ENCODE measurements at regions not wholly inside any gene's neighbourhood (a gene's known extent, or its start where the extent isn't known, plus 50 kb on each side); places are given as distances from the start of the nearest gene placed in this dataset.
A peak's percentile ranks its signal among the peaks of the same experiment; 100 is the strongest.

DNA sequence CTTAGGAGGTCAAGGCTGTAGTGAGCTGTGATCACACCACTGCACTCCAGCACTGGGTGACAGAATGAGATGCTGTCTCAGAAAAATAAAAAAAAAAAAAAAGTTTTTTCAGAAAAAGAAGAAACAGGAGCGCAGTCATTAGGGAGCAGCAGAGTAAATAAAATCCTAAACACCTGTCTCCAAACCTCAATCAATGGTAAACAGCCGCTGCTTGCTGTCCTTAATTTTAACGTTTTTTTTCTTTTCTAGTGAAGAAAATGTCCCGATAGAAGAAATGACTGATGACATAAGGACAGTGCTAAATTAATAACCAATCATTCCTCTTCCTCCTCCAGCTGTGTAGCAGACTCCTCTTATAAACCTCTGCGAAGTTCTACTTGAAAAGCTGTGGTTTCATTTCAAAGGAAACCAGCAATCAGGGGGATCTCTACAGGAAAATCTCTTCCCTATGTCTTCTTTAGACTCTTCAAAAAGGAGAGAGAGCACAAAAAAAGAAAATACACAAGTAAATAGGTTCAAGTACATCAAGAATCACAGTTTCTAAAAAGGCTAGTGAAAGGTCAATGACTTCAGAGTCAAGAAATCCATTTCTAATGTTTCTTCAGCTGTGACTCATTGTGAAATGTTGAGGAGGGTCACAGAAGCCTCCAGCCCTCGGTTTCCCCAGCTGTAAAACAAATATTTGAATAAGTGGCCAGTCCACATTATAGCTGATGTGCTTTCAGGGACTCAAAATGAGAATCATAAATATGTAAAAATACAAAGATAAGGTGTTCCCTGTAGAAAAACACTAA lies 127.6 kb downstream of the TMCO5A start:
- DNase-seq (ENCODE audit: low spot score in 2 of 2): no peak
- H3K4me1 Mint-ChIP-seq: peaks cover 8% of the 10 kb centered on the region

DNA sequence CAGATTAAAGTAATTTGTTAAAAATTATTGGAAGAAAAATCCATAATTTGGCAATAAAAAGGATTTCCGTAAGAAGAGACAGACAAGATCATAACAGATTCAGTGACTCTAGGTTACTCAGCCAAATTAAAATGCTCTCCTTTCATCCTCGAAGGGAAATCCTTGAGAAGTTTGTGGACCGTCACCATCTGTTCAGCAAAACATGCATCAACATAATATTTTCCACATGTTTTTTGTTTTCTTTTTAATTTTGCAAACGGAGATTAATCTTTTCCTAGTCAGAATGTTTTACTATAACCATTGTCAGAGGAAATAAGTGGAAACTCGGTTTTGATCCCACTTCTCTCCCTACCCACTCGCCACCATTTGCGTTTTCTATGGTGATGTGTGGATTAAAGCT lies 128.3 kb downstream of the TMCO5A start:
- peaks cover 8% of the 10 kb centered on the region for H3K4me1 Mint-ChIP-seq
- no peaks in the 10 kb centered on the region for H3K36me3 Mint-ChIP-seq
- DNase-seq (ENCODE audit: low spot score in 2 of 2): no peak

More for the DNA sequence above, 127.6 kb downstream of the TMCO5A start:
- no peak for ATAC-seq
- Mint-ChIP-seq H3K9me3 (no peaks in the 10 kb centered on the region), H3K36me3 (no peaks in the 10 kb centered on the region), H3K27ac (no peak overlapping the region), H3K4me3 (no peak overlapping the region)

GRCh38 chr15:38065721-38066345 lies 131.4 kb downstream of the TMCO5A start:
- no peaks in the 10 kb centered on the region for H3K36me3 Mint-ChIP-seq
- no peak for DNase-seq (ENCODE audit: low spot score in 2 of 2)
- H3K9me3 Mint-ChIP-seq: no peaks in the 10 kb centered on the region
- no peak overlapping the region for H3K27ac Mint-ChIP-seq
- no peak for ATAC-seq
- peaks cover 10% of the 10 kb centered on the region for H3K4me1 Mint-ChIP-seq
- no peak overlapping the region for H3K4me3 Mint-ChIP-seq

More for the DNA sequence above, 128.3 kb downstream of the TMCO5A start:
- Mint-ChIP-seq H3K4me3 (no peak overlapping the region), H3K27ac (no peak overlapping the region), H3K9me3 (no peaks in the 10 kb centered on the region)
- ATAC-seq: no peak

DNA sequence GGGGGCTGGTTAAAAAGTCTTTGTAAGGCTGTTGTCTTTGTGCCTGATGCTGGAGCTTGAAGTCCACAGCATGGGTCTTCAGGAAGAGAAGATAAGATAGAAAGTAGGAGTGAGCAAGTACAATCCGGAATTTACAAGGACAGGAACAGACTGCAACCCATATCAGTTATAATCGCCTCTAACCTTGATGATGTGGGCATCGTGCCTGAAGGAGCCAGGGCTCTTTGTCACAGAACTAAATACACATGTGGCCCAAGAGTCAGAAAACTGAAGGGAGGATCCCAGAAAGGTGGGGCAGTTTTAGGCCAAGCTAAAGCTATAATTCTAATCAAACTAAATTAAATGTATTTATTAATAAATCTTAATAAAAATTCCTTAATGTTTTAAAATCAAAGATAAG lies 132.2 kb downstream of the TMCO5A start:
- DNase-seq (ENCODE audit: low spot score in 2 of 2) (no peak), ATAC-seq (no peak)
- Mint-ChIP-seq H3K36me3 (no peaks in the 10 kb centered on the region), H3K4me1 (peaks cover 18% of the 10 kb centered on the region), H3K27ac (no peak overlapping the region), H3K9me3 (no peaks in the 10 kb centered on the region), H3K4me3 (no peak overlapping the region)

- peak overlapping the region; percentile 19 for H3K4me3 Mint-ChIP-seq
- no peaks in the 10 kb centered on the region for H3K36me3 Mint-ChIP-seq
- H3K9me3 Mint-ChIP-seq: no peaks in the 10 kb centered on the region
- peaks cover 28% of the 10 kb centered on the region for H3K4me1 Mint-ChIP-seq
- peak; percentile 92 for ATAC-seq
- peak overlapping the region; percentile 70 for H3K27ac Mint-ChIP-seq
- no peak for DNase-seq (ENCODE audit: low spot score in 2 of 2)
These were observed 134.4 kb downstream of the TMCO5A start for GRCh38 chr15:38068626-38069391.

GRCh38 chr15:38069511-38070011 lies 135.1 kb downstream of the TMCO5A start:
- H3K36me3 Mint-ChIP-seq: no peaks in the 10 kb centered on the region
- peak; percentile 65 for ATAC-seq
- DNase-seq (ENCODE audit: low spot score in 2 of 2): no peak
- peak overlapping the region; percentile 70 for H3K27ac Mint-ChIP-seq
- peaks cover 28% of the 10 kb centered on the region for H3K4me1 Mint-ChIP-seq
- peak overlapping the region; percentile 19 for H3K4me3 Mint-ChIP-seq
- H3K9me3 Mint-ChIP-seq: no peaks in the 10 kb centered on the region

DNA sequence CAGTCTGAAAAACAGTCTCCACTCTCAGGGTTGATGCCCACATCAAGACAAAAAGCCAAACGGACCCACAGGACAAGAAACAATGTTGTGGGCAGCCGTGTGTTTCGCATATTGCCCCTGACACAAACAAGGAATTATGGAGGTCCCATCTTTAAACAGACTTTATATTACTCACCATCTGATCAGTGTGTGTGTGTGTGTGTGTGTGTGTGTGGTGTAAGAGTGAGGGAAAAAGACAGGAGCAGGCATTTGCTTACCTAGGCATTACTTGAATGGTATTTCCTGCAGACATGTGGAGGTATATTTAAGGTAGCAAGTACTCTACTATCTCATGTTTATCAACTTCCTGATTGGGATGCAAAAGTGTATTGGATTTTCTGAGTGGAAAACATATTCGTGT lies 136.3 kb downstream of the TMCO5A start:
- no peak overlapping the region for H3K4me3 Mint-ChIP-seq
- no peaks in the 10 kb centered on the region for H3K36me3 Mint-ChIP-seq
- H3K9me3 Mint-ChIP-seq: no peaks in the 10 kb centered on the region
- no peak overlapping the region for H3K27ac Mint-ChIP-seq
- DNase-seq (ENCODE audit: low spot score in 2 of 2) (no peak), ATAC-seq (no peak)
- peaks cover 28% of the 10 kb centered on the region for H3K4me1 Mint-ChIP-seq

DNA sequence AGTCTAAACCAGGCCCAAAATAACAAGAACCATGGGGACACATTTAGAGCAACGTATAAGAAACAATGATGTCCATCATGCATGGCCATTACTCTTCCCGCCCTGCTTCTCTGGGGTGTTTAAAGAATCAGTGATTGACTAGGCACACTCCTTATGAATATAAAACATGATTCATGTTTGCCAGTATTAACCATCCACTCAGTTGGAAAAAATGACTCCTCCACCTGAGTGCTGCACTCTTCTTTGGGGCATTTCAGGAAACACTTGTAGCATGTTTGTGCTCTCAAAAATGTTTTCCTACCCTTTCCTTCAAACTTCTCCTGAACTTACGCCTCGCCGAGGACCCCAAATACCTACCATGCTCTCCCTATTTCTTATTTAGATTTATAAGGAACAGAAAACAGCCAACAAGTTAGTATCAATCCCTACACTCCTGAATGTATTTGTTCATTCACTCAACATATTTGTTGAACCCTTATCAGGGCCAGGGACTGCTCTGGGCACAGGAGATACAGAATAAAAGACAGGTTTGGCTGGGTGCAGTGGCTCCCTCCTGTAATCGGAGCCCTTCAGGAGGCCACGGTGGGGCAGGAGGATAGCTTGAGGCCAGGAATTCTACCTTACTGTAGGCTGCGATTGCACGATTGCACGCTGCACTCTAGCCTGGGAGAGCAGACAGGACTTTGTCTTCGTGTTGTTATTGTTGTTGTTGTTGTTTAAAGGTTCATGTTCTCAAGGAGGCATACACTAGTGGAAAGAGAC lies 137.0 kb downstream of the TMCO5A start:
- DNase-seq (ENCODE audit: low spot score in 2 of 2): no peak
- peaks cover 28% of the 10 kb centered on the region for H3K4me1 Mint-ChIP-seq
- no peaks in the 10 kb centered on the region for H3K9me3 Mint-ChIP-seq
- no peak overlapping the region for H3K27ac Mint-ChIP-seq
- H3K4me3 Mint-ChIP-seq: peak overlapping the region; percentile 65
- ATAC-seq: peak; percentile 42
- H3K36me3 Mint-ChIP-seq: no peaks in the 10 kb centered on the region

- peak overlapping the region; percentile 65 for H3K4me3 Mint-ChIP-seq
- ATAC-seq: no peak
- H3K36me3 Mint-ChIP-seq: no peaks in the 10 kb centered on the region
- H3K4me1 Mint-ChIP-seq: peaks cover 28% of the 10 kb centered on the region
- H3K9me3 Mint-ChIP-seq: no peaks in the 10 kb centered on the region
- no peak for DNase-seq (ENCODE audit: low spot score in 2 of 2)
- H3K27ac Mint-ChIP-seq: no peak overlapping the region
These were observed 137.5 kb downstream of the TMCO5A start for GRCh38 chr15:38072007-38072347.

GRCh38 chr15:38072348-38073177 lies 138.1 kb downstream of the TMCO5A start:
- Mint-ChIP-seq H3K9me3 (no peaks in the 10 kb centered on the region), H3K27ac (no peak overlapping the region), H3K4me1 (peaks cover 28% of the 10 kb centered on the region), H3K4me3 (peak overlapping the region; percentile 65), H3K36me3 (no peaks in the 10 kb centered on the region)
- ATAC-seq (peak; percentile 60), DNase-seq (ENCODE audit: low spot score in 2 of 2) (peak; percentile 6 to 58)

DNA sequence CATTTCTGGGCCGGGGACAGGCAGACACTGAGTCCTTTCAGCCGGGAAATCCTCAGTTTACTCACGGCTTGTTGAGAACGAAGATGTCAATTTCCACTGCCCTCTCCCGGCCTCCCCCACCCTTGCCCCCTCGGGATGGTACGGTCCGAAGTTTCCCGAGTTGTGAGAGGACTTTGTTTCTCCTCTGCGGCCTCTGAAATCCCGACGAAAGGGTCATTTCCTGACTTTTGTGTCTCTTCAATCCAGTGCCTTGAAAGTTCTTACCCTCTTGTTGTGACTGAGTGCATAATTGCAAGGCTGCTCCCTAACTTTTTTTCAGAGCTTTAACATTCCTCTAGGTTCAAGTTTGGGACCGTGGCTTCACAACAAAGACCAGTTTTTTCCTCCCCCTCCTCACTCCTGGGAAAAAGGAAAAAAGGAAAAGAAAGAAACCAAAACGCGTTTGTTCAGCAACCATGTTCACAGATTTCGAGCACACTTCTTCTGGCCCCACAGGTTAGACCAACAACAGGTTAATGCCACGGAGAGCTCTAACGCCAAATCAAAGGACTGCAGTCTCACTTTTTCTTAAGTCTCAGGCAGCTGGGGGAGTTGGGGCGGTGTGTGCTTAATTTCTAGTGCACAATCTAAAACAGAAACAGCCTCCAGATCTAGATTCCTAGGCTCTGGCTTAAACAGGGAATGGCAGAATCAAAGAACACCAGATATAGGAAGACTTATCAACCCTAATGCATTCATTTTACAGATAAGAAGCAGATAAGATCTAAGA lies 138.9 kb downstream of the TMCO5A start:
- H3K4me1 Mint-ChIP-seq: peaks cover 28% of the 10 kb centered on the region
- no peak for ATAC-seq
- DNase-seq (ENCODE audit: low spot score in 2 of 2): no peak

GRCh38 chr15:38074029-38074428 lies 139.6 kb downstream of the TMCO5A start:
- peaks cover 25% of the 10 kb centered on the region for H3K4me1 Mint-ChIP-seq
- H3K36me3 Mint-ChIP-seq: no peaks in the 10 kb centered on the region
- H3K27ac Mint-ChIP-seq: no peak overlapping the region
- H3K4me3 Mint-ChIP-seq: no peak overlapping the region
- no peak for ATAC-seq
- DNase-seq (ENCODE audit: low spot score in 2 of 2): no peak
- no peaks in the 10 kb centered on the region for H3K9me3 Mint-ChIP-seq

More for the DNA sequence above, 138.9 kb downstream of the TMCO5A start:
- H3K9me3 Mint-ChIP-seq: no peaks in the 10 kb centered on the region
- H3K27ac Mint-ChIP-seq: no peak overlapping the region
- H3K36me3 Mint-ChIP-seq: no peaks in the 10 kb centered on the region
- H3K4me3 Mint-ChIP-seq: peak overlapping the region; percentile 65

GRCh38 chr15:38075466-38075865 lies 141.0 kb downstream of the TMCO5A start:
- Mint-ChIP-seq H3K27ac (no peak overlapping the region), H3K4me1 (peaks cover 17% of the 10 kb centered on the region), H3K9me3 (no peaks in the 10 kb centered on the region), H3K36me3 (no peaks in the 10 kb centered on the region), H3K4me3 (no peak overlapping the region)
- ATAC-seq (no peak), DNase-seq (ENCODE audit: low spot score in 2 of 2) (no peak)

GRCh38 chr15:38076786-38077185 lies 142.3 kb downstream of the TMCO5A start:
- H3K27ac Mint-ChIP-seq: no peak overlapping the region
- no peaks in the 10 kb centered on the region for H3K36me3 Mint-ChIP-seq
- no peak for DNase-seq (ENCODE audit: low spot score in 2 of 2)
- H3K9me3 Mint-ChIP-seq: no peaks in the 10 kb centered on the region
- ATAC-seq: no peak
- H3K4me3 Mint-ChIP-seq: no peak overlapping the region
- peaks cover 8% of the 10 kb centered on the region for H3K4me1 Mint-ChIP-seq
